ENCODE measurements at regions not wholly inside any gene's neighbourhood (a gene's known extent, or its start where the extent isn't known, plus 50 kb on each side); places are given as distances from the start of the nearest gene placed in this dataset.
"Not testable (repeated sequence)": the region's sequence is repeated elsewhere in the genome, so short reads cannot be mapped to it uniquely, and the experiment has no call there.

DNA sequence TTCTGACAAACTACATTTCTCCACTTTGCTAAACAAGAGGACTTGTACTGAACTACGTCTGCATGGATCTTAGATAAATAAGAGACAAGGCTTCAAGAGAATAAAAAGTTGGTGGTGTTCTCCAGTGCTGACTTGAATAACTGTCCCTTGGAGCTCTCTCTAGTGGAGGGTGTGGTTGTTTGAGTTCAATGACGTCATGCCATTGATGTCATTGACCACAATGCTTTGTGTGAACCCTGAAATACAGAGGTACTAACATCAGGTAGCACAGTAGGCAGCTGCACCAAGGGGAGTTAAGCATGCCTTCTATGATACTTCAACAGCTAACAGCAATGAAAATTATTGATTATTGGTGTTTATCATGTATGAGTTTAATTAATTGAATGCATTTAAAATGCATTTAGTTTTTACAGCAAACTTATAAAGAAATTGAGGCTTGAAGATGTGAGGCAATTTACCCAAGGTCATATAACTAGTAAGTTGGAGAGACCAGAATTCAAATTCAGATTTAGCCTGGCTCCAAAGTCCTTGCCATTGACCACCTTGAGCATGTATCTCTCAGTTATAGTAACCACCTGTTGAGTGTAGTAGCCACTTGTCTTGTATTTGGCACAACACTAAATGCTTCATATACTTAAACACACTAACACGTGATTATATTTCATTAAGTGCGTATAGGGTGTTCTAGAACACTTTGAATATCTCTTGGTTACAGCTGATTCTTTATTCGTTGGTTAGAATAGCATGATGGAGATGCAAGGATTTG, 126.0 kb upstream of the ANKRD28 start:
- no peak for DNase-seq (ENCODE audit: low spot score)
- ATAC-seq = no peak

GRCh38 chr3:15924914-15925313, 127.1 kb upstream of the ANKRD28 start:
- H3K27ac Mint-ChIP-seq = no peak overlapping the region
- no peaks in the 10 kb centered on the region for H3K36me3 Mint-ChIP-seq
- H3K4me3 Mint-ChIP-seq = no peak overlapping the region
- H3K27me3 Mint-ChIP-seq = peaks cover 6 to 11% of the 10 kb centered on the region in 2 donors
- no peaks in the 10 kb centered on the region for H3K9me3 Mint-ChIP-seq
- DNase-seq (ENCODE audit: low spot score) = no peak
- ATAC-seq = no peak
- H3K4me1 Mint-ChIP-seq (ENCODE audit: low read depth in 2 of 2) = no peaks in the 10 kb centered on the region

More for the DNA sequence above, 126.0 kb upstream of the ANKRD28 start:
- H3K36me3 Mint-ChIP-seq = no peaks in the 10 kb centered on the region
- no peaks in the 10 kb centered on the region for H3K4me1 Mint-ChIP-seq (ENCODE audit: low read depth in 2 of 2)
- no peaks in the 10 kb centered on the region for H3K9me3 Mint-ChIP-seq
- H3K27ac Mint-ChIP-seq = no peak overlapping the region
- H3K27me3 Mint-ChIP-seq = peaks cover 6 to 11% of the 10 kb centered on the region in 2 donors
- no peak overlapping the region for H3K4me3 Mint-ChIP-seq

DNA sequence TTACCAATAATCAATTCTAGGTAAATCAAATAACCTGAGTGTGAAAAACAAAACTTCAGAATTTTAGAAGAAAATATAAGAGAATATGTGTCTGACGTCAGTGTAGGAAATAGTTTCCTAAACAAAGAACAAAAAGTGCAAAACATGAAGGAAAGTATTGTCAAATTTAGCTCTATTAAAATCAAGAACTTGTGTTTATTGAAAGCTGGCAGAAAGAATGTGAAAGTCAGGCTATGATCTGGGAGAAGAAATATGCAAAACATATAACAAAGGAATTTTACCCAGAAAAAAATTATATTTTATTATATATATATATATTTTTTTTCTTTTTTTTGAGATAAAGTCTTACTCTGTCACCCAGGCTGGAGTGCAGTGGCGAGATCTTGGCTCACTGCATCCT, 129.1 kb upstream of the ANKRD28 start:
- Mint-ChIP-seq H3K4me3 (no peak overlapping the region), H3K9me3 (no peaks in the 10 kb centered on the region), H3K27ac (no peak overlapping the region), H3K4me1 (ENCODE audit: low read depth in 2 of 2) (no peaks in the 10 kb centered on the region), H3K36me3 (no peaks in the 10 kb centered on the region), H3K27me3 (peaks cover 6 to 11% of the 10 kb centered on the region in 2 donors)
- no peak for DNase-seq (ENCODE audit: low spot score)
- ATAC-seq = no peak

DNA sequence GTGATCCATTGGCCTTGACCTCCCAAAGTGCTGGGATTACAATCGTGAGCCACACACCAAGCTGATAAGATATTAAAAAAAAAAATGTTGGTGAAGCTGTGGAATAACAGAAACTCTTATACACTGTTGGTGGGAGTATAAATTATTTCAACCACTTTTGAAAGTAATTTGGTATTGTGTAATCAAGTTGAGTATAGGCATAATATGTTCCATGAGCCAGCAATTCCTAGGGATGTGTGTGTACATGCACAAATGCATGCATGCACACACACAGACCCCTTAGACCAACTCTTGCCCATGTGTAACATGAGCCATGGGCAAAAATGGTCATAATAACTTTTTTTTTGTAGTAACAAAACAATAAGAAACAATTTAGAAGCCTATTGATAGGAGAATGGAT, 130.2 kb upstream of the ANKRD28 start:
- no peak for DNase-seq (ENCODE audit: low spot score)
- Mint-ChIP-seq H3K27me3 (peaks cover 6 to 11% of the 10 kb centered on the region in 2 donors), H3K9me3 (no peaks in the 10 kb centered on the region), H3K36me3 (no peaks in the 10 kb centered on the region), H3K4me1 (ENCODE audit: low read depth in 2 of 2) (no peaks in the 10 kb centered on the region), H3K4me3 (no peak overlapping the region), H3K27ac (no peak overlapping the region)
- no peak for ATAC-seq

DNA sequence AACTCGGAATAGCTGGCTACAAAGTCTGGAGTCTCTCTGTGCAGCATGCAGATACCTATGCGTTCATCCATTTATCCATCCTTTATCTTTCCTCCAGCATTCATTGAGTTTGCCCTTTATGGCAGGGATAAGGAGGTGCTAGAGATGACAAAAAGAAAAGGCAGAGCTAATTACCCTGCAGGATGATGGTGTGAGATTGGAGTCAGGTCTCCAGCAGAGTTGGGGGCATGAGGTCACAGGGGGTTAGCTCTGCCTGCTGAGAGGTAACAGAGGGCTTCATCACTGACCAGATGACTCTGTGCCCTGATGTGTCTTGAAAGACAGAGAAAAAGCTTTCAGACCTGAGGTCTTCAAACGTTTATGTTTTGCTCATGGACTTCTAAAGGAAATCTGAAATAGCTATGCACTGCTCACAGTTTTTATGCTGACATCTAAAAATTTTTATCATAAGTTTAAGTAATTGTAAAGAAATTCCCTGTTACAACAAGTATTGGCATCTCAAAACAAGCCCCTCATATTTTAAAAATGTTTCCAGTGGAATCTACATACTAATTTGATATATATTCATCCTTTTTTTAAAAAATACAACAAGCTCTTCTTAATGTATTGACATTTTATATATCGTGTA, 132.3 kb upstream of the ANKRD28 start:
- ATAC-seq = no peak
- no peaks in the 10 kb centered on the region for H3K9me3 Mint-ChIP-seq
- H3K4me3 Mint-ChIP-seq = no peak overlapping the region
- no peaks in the 10 kb centered on the region for H3K36me3 Mint-ChIP-seq
- peaks cover 6 to 11% of the 10 kb centered on the region in 2 donors for H3K27me3 Mint-ChIP-seq
- no peak for DNase-seq (ENCODE audit: low spot score)
- H3K4me1 Mint-ChIP-seq (ENCODE audit: low read depth in 2 of 2) = no peaks in the 10 kb centered on the region
- no peak overlapping the region for H3K27ac Mint-ChIP-seq

GRCh38 chr3:15932348-15933300, 134.8 kb upstream of the ANKRD28 start:
- Mint-ChIP-seq H3K27ac (no peak overlapping the region), H3K9me3 (no peaks in the 10 kb centered on the region), H3K4me1 (ENCODE audit: low read depth in 2 of 2) (no peaks in the 10 kb centered on the region), H3K36me3 (no peaks in the 10 kb centered on the region), H3K27me3 (no peaks in the 10 kb centered on the region), H3K4me3 (no peak overlapping the region)
- DNase-seq (ENCODE audit: low spot score) (no peak), ATAC-seq (no peak)

DNA sequence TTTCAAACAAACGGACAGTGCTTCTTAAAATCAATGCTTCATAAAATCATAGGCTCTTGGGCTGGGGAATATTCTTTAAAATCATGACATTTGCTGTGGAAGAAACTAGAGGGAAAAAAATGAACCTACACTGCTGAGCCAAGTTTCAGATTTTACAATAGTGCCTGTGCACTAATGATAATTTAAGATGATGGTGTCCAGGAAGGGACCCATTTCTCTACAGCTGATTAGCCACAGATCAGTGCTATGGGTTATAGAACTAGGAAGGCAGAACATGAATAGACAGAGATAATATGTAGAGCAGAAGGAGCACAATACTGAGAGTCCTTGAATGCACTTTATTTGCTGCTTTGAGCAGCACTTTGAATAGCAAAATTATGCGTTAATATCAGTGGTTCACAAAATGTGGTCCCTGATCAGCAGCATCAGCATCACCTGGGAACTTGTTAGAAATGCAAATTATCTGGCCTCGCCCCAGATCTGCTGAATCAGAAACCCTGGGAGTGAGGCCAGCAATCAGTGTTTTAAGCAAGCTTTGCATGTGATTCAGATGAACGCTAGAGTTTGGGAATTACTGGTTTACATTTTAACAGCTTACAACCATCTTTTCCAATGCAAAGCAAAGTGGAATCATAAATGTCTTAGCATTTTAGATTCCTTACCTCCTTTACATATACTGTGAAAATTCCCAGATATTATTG, 135.8 kb upstream of the ANKRD28 start:
- Mint-ChIP-seq H3K9me3 (no peaks in the 10 kb centered on the region), H3K27ac (no peak overlapping the region)

GRCh38 chr3:15934389-15935195, 136.8 kb upstream of the ANKRD28 start:
- Mint-ChIP-seq H3K4me3 (no peak overlapping the region), H3K36me3 (no peaks in the 10 kb centered on the region), H3K9me3 (no peaks in the 10 kb centered on the region), H3K27ac (no peak overlapping the region), H3K27me3 (peaks cover 0 to 3% of the 10 kb centered on the region in 2 donors), H3K4me1 (ENCODE audit: low read depth in 2 of 2) (no peaks in the 10 kb centered on the region)
- no peak for ATAC-seq
- no peak for DNase-seq (ENCODE audit: low spot score)

More for the DNA sequence above, 135.8 kb upstream of the ANKRD28 start:
- H3K27me3 Mint-ChIP-seq = no peaks in the 10 kb centered on the region
- H3K4me3 Mint-ChIP-seq = no peak overlapping the region
- DNase-seq (ENCODE audit: low spot score) = no peak
- H3K36me3 Mint-ChIP-seq = no peaks in the 10 kb centered on the region
- H3K4me1 Mint-ChIP-seq (ENCODE audit: low read depth in 2 of 2) = no peaks in the 10 kb centered on the region
- ATAC-seq = no peak

DNA sequence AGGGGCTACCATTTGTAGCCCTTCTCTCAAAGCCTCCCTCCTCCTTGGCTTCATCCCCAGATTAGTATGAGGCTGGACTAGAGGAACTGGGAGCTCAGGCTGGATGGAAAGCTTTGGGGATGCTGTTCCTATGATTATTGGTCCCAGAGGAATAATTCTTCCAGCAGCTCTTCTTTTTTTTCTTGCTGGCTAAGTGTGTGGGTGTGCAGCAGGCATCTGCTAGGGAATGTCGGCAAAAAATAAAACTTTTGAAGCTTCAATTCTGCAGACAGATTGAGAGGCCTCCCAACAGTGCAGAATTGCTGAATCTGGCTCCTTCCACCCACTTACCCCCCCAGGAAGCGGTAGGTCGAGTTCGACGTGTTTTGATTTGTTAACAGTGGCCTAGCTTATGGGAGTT, 138.5 kb upstream of the ANKRD28 start:
- no peaks in the 10 kb centered on the region for H3K36me3 Mint-ChIP-seq
- DNase-seq (ENCODE audit: low spot score) (no peak), ATAC-seq (no peak)
- H3K27me3 Mint-ChIP-seq = peaks cover 7 to 9% of the 10 kb centered on the region in 2 donors
- no peak overlapping the region for H3K27ac Mint-ChIP-seq
- H3K4me3 Mint-ChIP-seq = no peak overlapping the region
- no peaks in the 10 kb centered on the region for H3K9me3 Mint-ChIP-seq
- no peaks in the 10 kb centered on the region for H3K4me1 Mint-ChIP-seq (ENCODE audit: low read depth in 2 of 2)

DNA sequence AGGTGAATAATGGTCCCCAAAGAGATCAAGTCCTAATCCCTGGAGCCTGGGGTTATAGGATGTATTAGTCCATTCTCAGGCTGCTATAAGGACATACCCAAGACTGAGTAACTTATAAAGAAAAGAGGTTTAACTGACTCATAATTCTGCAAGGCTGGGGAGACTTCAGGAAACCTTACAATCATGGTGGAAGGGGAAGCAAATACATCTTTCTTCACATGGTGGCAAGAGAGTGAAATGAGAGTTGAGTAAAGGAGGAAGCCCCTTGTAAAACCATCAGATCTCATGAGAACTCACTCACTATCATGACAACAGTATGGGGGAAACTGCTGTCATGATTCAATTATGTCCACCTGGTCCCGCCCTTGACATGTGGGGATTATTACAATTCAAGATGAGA, 142.9 kb upstream of the ANKRD28 start:
- no peak for ATAC-seq
- Mint-ChIP-seq H3K27me3 (peaks cover 12 to 23% of the 10 kb centered on the region in 2 donors), H3K9me3 (no peaks in the 10 kb centered on the region), H3K27ac (no peak overlapping the region), H3K36me3 (no peaks in the 10 kb centered on the region), H3K4me1 (ENCODE audit: low read depth in 2 of 2) (no peaks in the 10 kb centered on the region), H3K4me3 (no peak overlapping the region)
- DNase-seq (ENCODE audit: low spot score) = no peak

- not testable (repeated sequence) for H3K9me3 Mint-ChIP-seq; H3K36me3 Mint-ChIP-seq; H3K4me1 Mint-ChIP-seq (ENCODE audit: low read depth in 2 of 2); H3K4me3 Mint-ChIP-seq; H3K27ac Mint-ChIP-seq; ATAC-seq; DNase-seq (ENCODE audit: low spot score)
- H3K27me3 Mint-ChIP-seq = peaks cover 12 to 23% of the 10 kb centered on the region in 2 donors
These were observed 143.7 kb upstream of the ANKRD28 start for GRCh38 chr3:15941457-15941856.

DNA sequence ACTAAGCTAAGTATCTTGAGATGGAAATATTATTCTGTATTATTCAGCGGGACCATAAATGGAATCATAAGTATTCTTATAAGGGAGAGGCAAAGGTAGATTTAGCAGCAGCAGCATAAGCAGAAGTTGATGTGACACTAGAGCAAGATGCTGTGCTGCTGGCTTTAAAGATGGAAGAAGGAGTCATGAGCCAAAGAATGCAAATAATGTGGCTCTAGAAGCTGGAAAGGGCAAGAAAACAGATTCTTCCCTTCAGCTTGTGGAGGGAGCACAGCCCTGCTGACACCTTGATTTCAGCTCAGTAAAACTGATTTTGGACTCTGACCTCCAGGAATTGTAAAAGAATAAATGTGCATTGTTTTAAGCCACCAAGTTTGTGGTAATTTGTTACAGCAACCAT, 144.2 kb upstream of the ANKRD28 start:
- DNase-seq (ENCODE audit: low spot score) (no peak), ATAC-seq (no peak)
- Mint-ChIP-seq H3K36me3 (no peaks in the 10 kb centered on the region), H3K27ac (no peak overlapping the region), H3K4me3 (no peak overlapping the region), H3K27me3 (peaks cover 12 to 23% of the 10 kb centered on the region in 2 donors), H3K9me3 (no peaks in the 10 kb centered on the region), H3K4me1 (ENCODE audit: low read depth in 2 of 2) (no peaks in the 10 kb centered on the region)

GRCh38 chr3:15942462-15942861, 144.7 kb upstream of the ANKRD28 start:
- peaks cover 12 to 23% of the 10 kb centered on the region in 2 donors for H3K27me3 Mint-ChIP-seq
- DNase-seq (ENCODE audit: low spot score) (no peak), ATAC-seq (no peak)
- no peak overlapping the region for H3K27ac Mint-ChIP-seq
- no peaks in the 10 kb centered on the region for H3K36me3 Mint-ChIP-seq
- no peaks in the 10 kb centered on the region for H3K9me3 Mint-ChIP-seq
- no peaks in the 10 kb centered on the region for H3K4me1 Mint-ChIP-seq (ENCODE audit: low read depth in 2 of 2)
- H3K4me3 Mint-ChIP-seq = no peak overlapping the region

All from natural killer cell treated with Interleukin-12 subunit alpha and Interleukin-12 subunit beta and Interleukin-15 and Interleukin-18, amount 100 ng/mL, for 72 hours (primary cell).